GM20431 (cell line): ENCODE measurements at regions not wholly inside any gene's neighbourhood (a gene's known extent, or its start where the extent isn't known, plus 50 kb on each side); places are given as distances from the start of the nearest gene placed in this dataset.
"Not testable (repeated sequence)": the region's sequence is repeated elsewhere in the genome, so short reads cannot be mapped to it uniquely, and the experiment has no call there.

Experiments
- in situ Hi-C: fragments of 300-500 bp; cut with MseI, MboI; formaldehyde crosslinking; loops from one replicate; pipeline ENCODE4 v1.15.0; 2020; ENCODE audit warnings: low sequenced_read_pairs; ENCODE audit not compliant: unreplicated experiment

- in situ Hi-C loops, result no loop called here
Observed at GRCh38 chr12:93072340-93072739, 143.2 kb upstream of the EEA1 start.

- in situ Hi-C loops, result no loop called here
Observed at GRCh38 chr12:93073324-93073723, 144.2 kb upstream of the EEA1 start.

GRCh38 chr12:93078059-93078458, 149.0 kb upstream of the EEA1 start:
- in situ Hi-C loops, result no loop called here

GRCh38 chr12:93078577-93078976, 149.5 kb upstream of the EEA1 start:
- in situ Hi-C loops, result no loop called here

- in situ Hi-C loops, result no loop called here
Observed at GRCh38 chr12:93079271-93079670, 150.2 kb upstream of the EEA1 start.

- in situ Hi-C loops, result no loop called here
Observed at GRCh38 chr12:93079976-93080375, 150.9 kb upstream of the EEA1 start.

- in situ Hi-C loops, result no loop called here
Observed at GRCh38 chr12:93080452-93080851, 151.4 kb upstream of the EEA1 start.

- in situ Hi-C loops, result no loop called here
Observed at GRCh38 chr12:93080994-93081809, 152.1 kb upstream of the EEA1 start.

- in situ Hi-C loops, result no loop called here
Observed at GRCh38 chr12:93081810-93082165, 152.7 kb upstream of the EEA1 start.

- in situ Hi-C loops, result no loop called here
Observed at GRCh38 chr12:93085383-93086287, 156.5 kb upstream of the EEA1 start.

- in situ Hi-C loops, result no loop called here
Observed at GRCh38 chr12:93086288-93086727, 157.2 kb upstream of the EEA1 start.

- in situ Hi-C loops, result no loop called here
Observed at GRCh38 chr12:93087840-93088610, 158.9 kb upstream of the EEA1 start.

GRCh38 chr12:93089805-93090569, 160.9 kb upstream of the EEA1 start:
- in situ Hi-C loops, result no loop called here

- in situ Hi-C loops, result no loop called here
Observed at GRCh38 chr12:93090731-93091172, 161.7 kb upstream of the EEA1 start.

- in situ Hi-C loops, result no loop called here
Observed at GRCh38 chr12:93091886-93092648, 163.0 kb upstream of the EEA1 start.

GRCh38 chr12:93092649-93092945, 163.5 kb upstream of the EEA1 start:
- in situ Hi-C loops, result no loop called here

- in situ Hi-C loops, result no loop called here
Observed at GRCh38 chr12:93093243-93093642, 164.1 kb upstream of the EEA1 start.

GRCh38 chr12:93094222-93094621, 165.1 kb upstream of the EEA1 start:
- in situ Hi-C loops, result not testable (repeated sequence)
